ENCODE measurements at regions not wholly inside any gene's neighbourhood (a gene's known extent, or its start where the extent isn't known, plus 50 kb on each side); places are given as distances from the start of the nearest gene placed in this dataset.

DNA sequence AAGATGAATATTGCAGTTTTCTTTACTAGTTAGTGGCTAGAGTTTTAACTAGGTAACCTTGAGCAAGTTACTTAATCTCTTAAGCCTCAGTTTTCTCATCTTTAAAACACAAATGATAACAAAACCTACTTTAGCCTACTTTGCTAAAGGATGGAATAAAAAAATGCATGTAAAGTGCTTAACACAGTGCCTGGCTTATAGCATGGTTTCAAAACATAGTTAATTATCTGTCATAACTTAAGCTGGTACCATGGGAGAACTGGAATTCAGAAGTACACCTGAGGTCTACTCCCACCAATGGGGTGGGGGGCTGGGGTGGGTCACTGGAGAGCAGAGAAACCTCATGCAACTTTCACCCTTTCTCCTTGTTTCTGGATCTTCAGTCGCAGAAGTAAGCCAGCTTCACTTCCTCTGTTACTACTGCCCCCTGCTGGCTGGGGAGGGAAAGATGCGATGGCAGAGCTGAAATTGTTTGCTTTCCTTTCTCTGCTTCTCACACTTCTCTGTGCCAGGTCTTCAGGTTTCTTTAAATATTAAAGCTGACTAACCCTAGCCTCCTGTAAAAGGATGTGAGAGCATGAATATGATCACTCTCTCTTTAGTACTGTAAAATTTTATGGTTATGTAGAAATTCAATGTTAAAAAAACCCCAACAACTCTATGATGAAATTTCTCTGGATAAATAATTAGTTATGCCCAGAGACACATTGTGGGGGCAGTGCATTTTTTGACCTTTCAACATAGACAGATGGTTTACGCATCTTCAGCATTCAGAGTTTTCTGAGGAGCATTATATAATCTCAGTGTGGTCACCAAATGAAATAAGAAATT lies 324.2 kb downstream of the HLX start:
- no peak overlapping the region for H3K4me2 ChIP-seq (ENCODE audit: insufficient read depth, low read length)
- TF ChIP-seq, protein P1, sequence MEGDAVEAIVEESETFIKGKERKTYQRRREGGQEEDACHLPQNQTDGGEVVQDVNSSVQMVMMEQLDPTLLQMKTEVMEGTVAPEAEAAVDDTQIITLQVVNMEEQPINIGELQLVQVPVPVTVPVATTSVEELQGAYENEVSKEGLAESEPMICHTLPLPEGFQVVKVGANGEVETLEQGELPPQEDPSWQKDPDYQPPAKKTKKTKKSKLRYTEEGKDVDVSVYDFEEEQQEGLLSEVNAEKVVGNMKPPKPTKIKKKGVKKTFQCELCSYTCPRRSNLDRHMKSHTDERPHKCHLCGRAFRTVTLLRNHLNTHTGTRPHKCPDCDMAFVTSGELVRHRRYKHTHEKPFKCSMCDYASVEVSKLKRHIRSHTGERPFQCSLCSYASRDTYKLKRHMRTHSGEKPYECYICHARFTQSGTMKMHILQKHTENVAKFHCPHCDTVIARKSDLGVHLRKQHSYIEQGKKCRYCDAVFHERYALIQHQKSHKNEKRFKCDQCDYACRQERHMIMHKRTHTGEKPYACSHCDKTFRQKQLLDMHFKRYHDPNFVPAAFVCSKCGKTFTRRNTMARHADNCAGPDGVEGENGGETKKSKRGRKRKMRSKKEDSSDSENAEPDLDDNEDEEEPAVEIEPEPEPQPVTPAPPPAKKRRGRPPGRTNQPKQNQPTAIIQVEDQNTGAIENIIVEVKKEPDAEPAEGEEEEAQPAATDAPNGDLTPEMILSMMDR (IDR thresholded peaks at IDR 0.05; ENCODE audit: extremely low read depth in 1 of 2, insufficient read depth in 1 of 2, low read depth in 1 of 2, low read length in 2 of 2) = peak; percentile 74 to 86
- no peak for TF ChIP-seq POLR2A (IDR thresholded peaks at IDR 0.05; ENCODE audit: low read depth, low read length)
- no peak overlapping the region for H2AFZ ChIP-seq (ENCODE audit: low read depth, low read length)
- no peak overlapping the region for H3K4me3 ChIP-seq (replicated peaks in 1 of 3; ENCODE audit: insufficient read depth in 1 of 3, low read depth in 1 of 3, low read length in 3 of 3)
- intact Hi-C loops (cut with micrococcal nuclease) (loop anchor here (1.0 to 10.0 kb wide), 9 partner anchors 116 to 1251 kb away; no protein-coding TSS in a partner anchor), dilution Hi-C loops (cut with MboI; ENCODE audit: extremely low pct_ligation_motif_present, low sequenced_read_pairs) (no loop called here)
- H3K9me1 ChIP-seq (replicated peaks; ENCODE audit: control insufficient read depth, extremely low read depth, insufficient read depth, low read length) = no peaks in the 10 kb centered on the region
- no peaks in the 10 kb centered on the region for H3K79me2 ChIP-seq (ENCODE audit: control insufficient read depth, insufficient read depth, low read length)
- no peak overlapping the region for H3K27ac ChIP-seq (ENCODE audit: insufficient read depth, low read depth, low read length)
- ChIA-PET POLR2A (no interaction called here), CTCF (interaction anchor here (0.6 to 5.9 kb wide), 87 partner anchors 10 to 1252 kb away, joined by 3 to 136 read pairs (median 5); partner anchors contain the start of gene HLX)
- H3K9ac ChIP-seq (replicated peaks; ENCODE audit: extremely low read depth, insufficient read depth, low read length) = no peak overlapping the region
- FAIRE-seq (peak; percentile 78), DNase-seq (ENCODE audit: low read depth, low spot score) (peak; percentile 82)
- no peaks in the 10 kb centered on the region for H4K20me1 ChIP-seq (replicated peaks; ENCODE audit: control insufficient read depth, extremely low read depth, insufficient read depth, low read length)
- H3K36me3 ChIP-seq (ENCODE audit: control insufficient read depth in 2 of 2, extremely low read depth in 1 of 2, insufficient read depth in 2 of 2, low read length in 2 of 2) = no peaks in the 10 kb centered on the region
- no peaks in the 10 kb centered on the region for H3K4me1 ChIP-seq (ENCODE audit: control insufficient read depth, extremely low read depth, insufficient read depth, low read length)
- BruUV-seq (replicated peaks) = no TSS peak
- H3K27me3 ChIP-seq (ENCODE audit: control insufficient read depth in 2 of 2, insufficient read depth in 2 of 2, low read length in 2 of 2) = peaks cover 0 to 1% of the 10 kb centered on the region in 2 experiments
- no peaks in the 10 kb centered on the region for H3K9me3 ChIP-seq (replicated peaks; ENCODE audit: control insufficient read depth, insufficient read depth, low read length)

DNA sequence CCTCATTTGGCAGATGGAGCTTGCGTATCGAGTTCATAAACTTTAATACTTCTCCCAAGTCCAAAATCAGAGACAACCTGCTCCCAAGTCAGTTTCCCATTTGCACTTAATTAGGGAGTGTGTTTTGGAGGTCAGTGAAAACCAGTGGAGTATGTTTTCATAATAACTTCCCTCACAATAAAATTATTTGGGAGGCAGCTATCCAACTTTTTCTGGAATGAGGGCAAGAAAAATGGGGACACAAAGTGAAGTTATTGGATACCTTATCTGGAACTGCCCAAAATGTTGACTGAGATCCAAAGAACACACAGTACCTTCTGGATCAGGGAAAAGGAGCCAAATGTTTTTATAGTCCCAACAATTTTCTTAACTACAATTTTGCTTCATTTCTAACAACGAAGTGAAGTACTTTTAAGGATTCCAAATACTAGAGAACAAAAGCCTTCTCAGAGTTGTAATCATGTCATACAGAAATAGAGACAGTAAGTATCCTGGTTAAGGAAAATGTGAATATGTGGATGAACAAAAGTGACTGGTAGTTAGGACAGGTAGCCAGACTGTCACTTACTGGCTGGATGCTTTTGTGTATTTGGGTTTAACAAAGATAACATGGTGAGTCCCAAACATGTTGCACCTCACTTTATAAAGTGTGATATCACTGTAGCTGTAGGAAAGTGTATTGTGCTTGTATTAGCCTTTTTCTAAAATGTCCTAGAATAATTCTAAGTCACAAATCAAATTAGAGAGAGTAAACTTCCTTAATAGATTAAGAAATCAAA lies 325.0 kb downstream of the HLX start:
- DNase-seq (ENCODE audit: low read depth, low spot score) = no peak
- Histone ChIP-seq H3K36me3 (ENCODE audit: control insufficient read depth in 2 of 2, extremely low read depth in 1 of 2, insufficient read depth in 2 of 2, low read length in 2 of 2) (no peaks in the 10 kb centered on the region), H3K79me2 (ENCODE audit: control insufficient read depth, insufficient read depth, low read length) (no peaks in the 10 kb centered on the region), H3K9me1 (replicated peaks; ENCODE audit: control insufficient read depth, extremely low read depth, insufficient read depth, low read length) (no peaks in the 10 kb centered on the region), H3K27me3 (ENCODE audit: control insufficient read depth in 2 of 2, insufficient read depth in 2 of 2, low read length in 2 of 2) (peaks cover 0 to 1% of the 10 kb centered on the region in 2 experiments), H3K9ac (replicated peaks; ENCODE audit: extremely low read depth, insufficient read depth, low read length) (no peak overlapping the region), H3K27ac (ENCODE audit: insufficient read depth, low read depth, low read length) (no peak overlapping the region), H3K4me1 (ENCODE audit: control insufficient read depth, extremely low read depth, insufficient read depth, low read length) (no peaks in the 10 kb centered on the region), H4K20me1 (replicated peaks; ENCODE audit: control insufficient read depth, extremely low read depth, insufficient read depth, low read length) (no peaks in the 10 kb centered on the region), H2AFZ (ENCODE audit: low read depth, low read length) (no peak overlapping the region), H3K4me3 (replicated peaks in 1 of 3; ENCODE audit: insufficient read depth in 1 of 3, low read depth in 1 of 3, low read length in 3 of 3) (no peak overlapping the region), H3K9me3 (replicated peaks; ENCODE audit: control insufficient read depth, insufficient read depth, low read length) (no peaks in the 10 kb centered on the region), H3K4me2 (ENCODE audit: insufficient read depth, low read length) (no peak overlapping the region)
- BruUV-seq (replicated peaks) = no TSS peak
- intact Hi-C loops (cut with micrococcal nuclease) = loop anchor here (5.0 to 10.0 kb wide), 3 partner anchors 117 to 1251 kb away; no protein-coding TSS in a partner anchor
- TF ChIP-seq POLR2AphosphoS5 (IDR thresholded peaks at IDR 0.05; ENCODE audit: insufficient read depth, low read depth, low read length) (no peak), EZH2 (IDR thresholded peaks at IDR 0.05; ENCODE audit: borderline replicate concordance, low read depth, low read length, severe bottlenecking) (no peak), JUN (IDR thresholded peaks at IDR 0.05; ENCODE audit: borderline replicate concordance, insufficient read depth, insufficient read length, low read depth) (no peak), GATA2 (IDR thresholded peaks at IDR 0.05; ENCODE audit: insufficient read depth, insufficient read length, low read depth, low read length) (no peak), FOS (IDR thresholded peaks at IDR 0.05; ENCODE audit: borderline replicate concordance, insufficient read depth, low read length) (no peak), POLR2A (IDR thresholded peaks at IDR 0.05; ENCODE audit: low read depth, low read length) (no peak), MYC (IDR thresholded peaks at IDR 0.05; ENCODE audit: low read depth, low read length) (no peak)
- TF ChIP-seq, protein P1 (IDR thresholded peaks at IDR 0.05; ENCODE audit: extremely low read depth in 1 of 2, insufficient read depth in 1 of 2, low read depth in 1 of 2, low read length in 2 of 2) = no peak
- TF ChIP-seq, protein P2, sequence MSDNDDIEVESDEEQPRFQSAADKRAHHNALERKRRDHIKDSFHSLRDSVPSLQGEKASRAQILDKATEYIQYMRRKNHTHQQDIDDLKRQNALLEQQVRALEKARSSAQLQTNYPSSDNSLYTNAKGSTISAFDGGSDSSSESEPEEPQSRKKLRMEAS (IDR thresholded peaks at IDR 0.05; ENCODE audit: insufficient read depth, insufficient read length) = no peak
- ChIA-PET POLR2A (no interaction called here), CTCF (interaction anchor here (0.6 to 5.9 kb wide), 80 partner anchors 9 to 1251 kb away, joined by 3 to 136 read pairs (median 5); partner anchors contain the start of gene HLX)
- FAIRE-seq = no peak
- dilution Hi-C loops (cut with MboI; ENCODE audit: extremely low pct_ligation_motif_present, low sequenced_read_pairs) = no loop called here
